ENCODE measurements at regions not wholly inside any gene's neighbourhood (a gene's known extent, or its start where the extent isn't known, plus 50 kb on each side); places are given as distances from the start of the nearest gene placed in this dataset. TPM values are rescaled to one million over a fixed set of nuclear protein-coding genes. Genes with fewer than 3 reads are reported as not detected.

- Histone ChIP-seq H2AFZ (ENCODE audit: insufficient read depth, low read depth, low read length, poor library complexity, severe bottlenecking) (no peak overlapping the region), H3K36me3 (replicated peaks in 1 of 2; ENCODE audit: control extremely low read depth in 1 of 2, control insufficient read depth in 1 of 2, extremely low read depth in 1 of 2, insufficient read depth in 2 of 2, low read length in 1 of 2) (no peaks in the 10 kb centered on the region), H3K9ac (ENCODE audit: low read length) (no peak overlapping the region), H3K9me3 (ENCODE audit: control extremely low read depth in 1 of 3, control insufficient read depth in 2 of 3, insufficient read depth in 1 of 3, low read length in 2 of 3) (peaks cover 0 to 3% (median 0%) of the 10 kb centered on the region in 3 donors), H4K20me1 (ENCODE audit: control insufficient read depth, insufficient read depth, low read length, poor library complexity, severe bottlenecking) (no peaks in the 10 kb centered on the region), H3K4me1 (ENCODE audit: control insufficient read depth in 2 of 2, insufficient read depth in 2 of 2, low read length in 2 of 2) (no peaks in the 10 kb centered on the region), H3K4me3 (ENCODE audit: control extremely low read depth in 1 of 5, extremely low read depth in 1 of 5, insufficient read depth in 1 of 5, low read depth in 2 of 5, low read length in 4 of 5) (no peak overlapping the region), H3K27ac (ENCODE audit: low read length in 2 of 2) (no peak overlapping the region), H3K79me2 (ENCODE audit: control insufficient read depth, insufficient read depth, low read length) (no peaks in the 10 kb centered on the region), H3K4me2 (replicated peaks; ENCODE audit: low read depth, low read length, poor library complexity, severe bottlenecking) (no peak overlapping the region), H3K27me3 (replicated peaks in 1 of 4; ENCODE audit: control extremely low read depth in 1 of 4, control insufficient read depth in 3 of 4, insufficient read depth in 4 of 4, low read length in 3 of 4) (no peaks in the 10 kb centered on the region)
- Mint-ChIP-seq H3K27ac (no peak overlapping the region), H3K27me3 (no peaks in the 10 kb centered on the region), H3K4me3 (no peak overlapping the region), H3K9me3 (ENCODE audit: insufficient read depth) (no peaks in the 10 kb centered on the region), H3K4me1 (no peaks in the 10 kb centered on the region)
- intact Hi-C loops (cut with micrococcal nuclease), result no loop called here
- TF ChIP-seq EZH2 (IDR thresholded peaks at IDR 0.05; ENCODE audit: borderline replicate concordance, insufficient read depth, low read depth, low read length, poor library complexity, severe bottlenecking), result no peak
- no peak for TF ChIP-seq CTCF (IDR thresholded peaks at IDR 0.05)
- POLR2A ChIA-PET, result no interaction called here
- no peak for DNase-seq
- CTCF ChIA-PET, result no interaction called here
- WGBS (ENCODE audit: insufficient coverage), result no CpG with 5 or more reads among the region's 2 CpGs
- ATAC-seq (ENCODE audit: low read depth), result no peak
Observed at GRCh38 chr4:148497258-148497657, 55.0 kb upstream of the NR3C2 start.

GRCh38 chr4:148495463-148495862, 53.2 kb upstream of the NR3C2 start:
- ATAC-seq (ENCODE audit: low read depth), result no peak
- CTCF ChIA-PET, result no interaction called here
- intact Hi-C loops (cut with micrococcal nuclease), result no loop called here

More at GRCh38 chr4:148495463-148495862, 53.2 kb upstream of the NR3C2 start:
- H3K27ac ChIP-seq (ENCODE audit: low read length in 2 of 2), result no peak overlapping the region
- Mint-ChIP-seq H3K27ac (no peak overlapping the region), H3K4me1 (no peaks in the 10 kb centered on the region), H3K27me3 (no peaks in the 10 kb centered on the region), H3K4me3 (no peak overlapping the region), H3K9me3 (ENCODE audit: insufficient read depth) (no peaks in the 10 kb centered on the region)
- WGBS (ENCODE audit: insufficient coverage), result no CpG with 5 or more reads among the region's 1 CpG
- H3K36me3 ChIP-seq (replicated peaks in 1 of 2; ENCODE audit: control extremely low read depth in 1 of 2, control insufficient read depth in 1 of 2, extremely low read depth in 1 of 2, insufficient read depth in 2 of 2, low read length in 1 of 2), result no peaks in the 10 kb centered on the region
- H3K79me2 ChIP-seq (ENCODE audit: control insufficient read depth, insufficient read depth, low read length), result no peaks in the 10 kb centered on the region
- no peak overlapping the region for H3K9ac ChIP-seq (ENCODE audit: low read length)
- TF ChIP-seq EZH2 (IDR thresholded peaks at IDR 0.05; ENCODE audit: borderline replicate concordance, insufficient read depth, low read depth, low read length, poor library complexity, severe bottlenecking), result no peak
- TF ChIP-seq CTCF (IDR thresholded peaks at IDR 0.05), result no peak
- no peak for DNase-seq
- H3K9me3 ChIP-seq (ENCODE audit: control extremely low read depth in 1 of 3, control insufficient read depth in 2 of 3, insufficient read depth in 1 of 3, low read length in 2 of 3), result no peaks in the 10 kb centered on the region
- H3K27me3 ChIP-seq (replicated peaks in 1 of 4; ENCODE audit: control extremely low read depth in 1 of 4, control insufficient read depth in 3 of 4, insufficient read depth in 4 of 4, low read length in 3 of 4), result no peaks in the 10 kb centered on the region
- H3K4me2 ChIP-seq (replicated peaks; ENCODE audit: low read depth, low read length, poor library complexity, severe bottlenecking), result no peak overlapping the region
- H4K20me1 ChIP-seq (ENCODE audit: control insufficient read depth, insufficient read depth, low read length, poor library complexity, severe bottlenecking), result no peaks in the 10 kb centered on the region
- no peak overlapping the region for H2AFZ ChIP-seq (ENCODE audit: insufficient read depth, low read depth, low read length, poor library complexity, severe bottlenecking)
- H3K4me3 ChIP-seq (ENCODE audit: control extremely low read depth in 1 of 5, extremely low read depth in 1 of 5, insufficient read depth in 1 of 5, low read depth in 2 of 5, low read length in 4 of 5), result no peak overlapping the region
- H3K4me1 ChIP-seq (ENCODE audit: control insufficient read depth in 2 of 2, insufficient read depth in 2 of 2, low read length in 2 of 2), result no peaks in the 10 kb centered on the region
- POLR2A ChIA-PET, result no interaction called here

Small RNA genes in the stretch of these regions (small RNA-seq; reads per million reads assigned to genes)
- not detected for gene RNA5SP166 (ENCODE audit: insufficient read length, low read depth, low replicate concordance)
- gene RNU7-197P (ENCODE audit: insufficient read length, low read depth, low replicate concordance), result not detected

All from B cell (primary cell).